Hepatocyte (in vitro differentiated cells): ENCODE measurements at regions not wholly inside any gene's neighbourhood (a gene's known extent, or its start where the extent isn't known, plus 50 kb on each side); places are given as distances from the start of the nearest gene placed in this dataset.

Experiments
- DNase-seq: peaks from one replicate; pipeline ENCODE4 v3.0.0-alpha.2; 2016; ENCODE audit warnings: low spot score
- H2AFZ ChIP-seq: fragments of 200-600 bp; sonication (generic); 2 replicates; pipeline ENCODE4 v1.6.0; 2016; ENCODE audit warnings: antibody characterized with exemption, mild to moderate bottlenecking
- H3K27ac ChIP-seq: fragments of 200-600 bp; sonication (generic); 2 replicates; pipeline ENCODE4 v1.5.1; 2016; ENCODE audit warnings: mild to moderate bottlenecking
- H3K27me3 ChIP-seq: fragments of 200-600 bp; sonication (generic); 2 replicates; pipeline ENCODE4 v1.6.1; 2016
- H3K36me3 ChIP-seq: fragments of 200-600 bp; sonication (generic); replicated peaks from 2 replicates; pipeline ENCODE4 v1.5.1; 2016; ENCODE audit warnings: low read depth; ENCODE audit not compliant: insufficient read depth
- H3K4me1 ChIP-seq: fragments of 200-600 bp; sonication (generic); 2 replicates; pipeline ENCODE4 v1.5.1; 2016; ENCODE audit warnings: mild to moderate bottlenecking, moderate library complexity; ENCODE audit not compliant: insufficient read depth
- H3K4me2 ChIP-seq: fragments of 200-600 bp; sonication (generic); 2 replicates; pipeline ENCODE4 v1.6.0; 2016
- H3K4me3 ChIP-seq: fragments of 200-600 bp; sonication (generic); 2 replicates; pipeline ENCODE4 v1.5.1; 2016; ENCODE audit warnings: mild to moderate bottlenecking
- H3K79me2 ChIP-seq: fragments of 200-600 bp; sonication (generic); 2 replicates; pipeline ENCODE4 v1.6.0; 2017; ENCODE audit warnings: mild to moderate bottlenecking
- H3K9me2 ChIP-seq: fragments of 200-600 bp; sonication (generic); replicated peaks from 2 replicates; pipeline ENCODE4 v1.6.0; 2017; ENCODE audit warnings: mild to moderate bottlenecking; ENCODE audit not compliant: insufficient read depth
- H3K9me3 ChIP-seq: fragments of 200-600 bp; sonication (generic); 2 replicates; pipeline ENCODE4 v1.5.1; 2016; ENCODE audit warnings: low read depth, mild to moderate bottlenecking
- H4K20me1 ChIP-seq: fragments of 200-600 bp; sonication (generic); 2 replicates; pipeline ENCODE4 v1.6.0; 2016; ENCODE audit warnings: mild to moderate bottlenecking; ENCODE audit not compliant: insufficient read depth, poor library complexity, severe bottlenecking
- CTCF ChIP-seq: fragments of 200-600 bp; sonication (generic); IDR thresholded peaks from 2 replicates; pipeline ENCODE4 v1.5.1; 2016; ENCODE audit warnings: antibody characterized with exemption, mild to moderate bottlenecking; ENCODE audit not compliant: poor library complexity
- EZH2 ChIP-seq: fragments of 200-600 bp; sonication (generic); IDR thresholded peaks from 2 replicates; pipeline ENCODE4 v1.6.1; 2016; ENCODE audit warnings: antibody characterized with exemption, mild to moderate bottlenecking, borderline replicate concordance
- EZH2phosphoT487 ChIP-seq: fragments of 200-600 bp; sonication (generic); IDR thresholded peaks from one replicate; pipeline ENCODE4 v1.6.1; 2018; ENCODE audit warnings: antibody characterized with exemption, mild to moderate bottlenecking, low read depth, moderate library complexity; ENCODE audit not compliant: unreplicated experiment, severe bottlenecking
- WGBS: methylation state at CpG from one replicate; pipeline ENCODE4 v1.1.6; 2016; ENCODE audit warnings: low lambda C conversion rate; ENCODE audit errors: missing lambda C conversion rate; 5-methylcytosine and 5-hydroxymethylcytosine counted together

GRCh38 chr19:28977826-28978225 lies 235.1 kb downstream of the UQCRFS1 start:
- no peak for DNase-seq
- TF ChIP-seq CTCF: no peak
- no peak for TF ChIP-seq EZH2
- TF ChIP-seq EZH2phosphoT487: no peak
- H3K4me3 ChIP-seq: no peak overlapping the region

GRCh38 chr19:28972058-28972852 lies 240.7 kb downstream of the UQCRFS1 start:
- no peak for DNase-seq
- H3K36me3 ChIP-seq: no peaks in the 10 kb centered on the region
- H3K4me2 ChIP-seq: no peak overlapping the region
- no peaks in the 10 kb centered on the region for H3K79me2 ChIP-seq
- no peaks in the 10 kb centered on the region for H3K9me2 ChIP-seq
- H3K4me3 ChIP-seq: no peak overlapping the region
- no peaks in the 10 kb centered on the region for H3K9me3 ChIP-seq
- no peaks in the 10 kb centered on the region for H3K4me1 ChIP-seq
- no peaks in the 10 kb centered on the region for H3K27me3 ChIP-seq
- TF ChIP-seq CTCF (no peak), EZH2phosphoT487 (no peak), EZH2 (no peak)
- H2AFZ ChIP-seq: no peak overlapping the region
- no peak overlapping the region for H3K27ac ChIP-seq
- 79% methylated on average over 4 of the region's 4 CpGs for WGBS
- no peaks in the 10 kb centered on the region for H4K20me1 ChIP-seq

More at GRCh38 chr19:28977826-28978225, 235.1 kb downstream of the UQCRFS1 start:
- Histone ChIP-seq H2AFZ (no peak overlapping the region), H3K27ac (no peak overlapping the region), H4K20me1 (no peaks in the 10 kb centered on the region), H3K36me3 (no peaks in the 10 kb centered on the region), H3K4me2 (no peak overlapping the region), H3K27me3 (no peaks in the 10 kb centered on the region), H3K9me2 (no peaks in the 10 kb centered on the region), H3K9me3 (no peaks in the 10 kb centered on the region), H3K79me2 (no peaks in the 10 kb centered on the region), H3K4me1 (no peaks in the 10 kb centered on the region)
- 71% methylated on average over 5 of the region's 5 CpGs for WGBS

GRCh38 chr19:28971513-28971912 lies 241.4 kb downstream of the UQCRFS1 start:
- Histone ChIP-seq H3K4me2 (no peak overlapping the region), H3K27me3 (no peaks in the 10 kb centered on the region), H3K27ac (no peak overlapping the region), H3K79me2 (no peaks in the 10 kb centered on the region), H2AFZ (no peak overlapping the region), H3K4me1 (no peaks in the 10 kb centered on the region), H3K36me3 (no peaks in the 10 kb centered on the region), H3K9me2 (no peaks in the 10 kb centered on the region), H3K4me3 (no peak overlapping the region), H3K9me3 (no peaks in the 10 kb centered on the region), H4K20me1 (no peaks in the 10 kb centered on the region)
- TF ChIP-seq CTCF (no peak), EZH2 (no peak), EZH2phosphoT487 (no peak)
- WGBS: 94% methylated on average over 2 of the region's 2 CpGs
- no peak for DNase-seq
